ENCODE measurements at regions not wholly inside any gene's neighbourhood (a gene's known extent, or its start where the extent isn't known, plus 50 kb on each side); places are given as distances from the start of the nearest gene placed in this dataset.
"Not testable (repeated sequence)": the region's sequence is repeated elsewhere in the genome, so short reads cannot be mapped to it uniquely, and the experiment has no call there.

GRCh38 chr12:124131659-124132058 is 158.6 kb downstream of the ZNF664 start:
- DNase-seq: no peak

- no peak for DNase-seq
These were observed 159.5 kb downstream of the ZNF664 start for GRCh38 chr12:124132530-124132929.

DNA sequence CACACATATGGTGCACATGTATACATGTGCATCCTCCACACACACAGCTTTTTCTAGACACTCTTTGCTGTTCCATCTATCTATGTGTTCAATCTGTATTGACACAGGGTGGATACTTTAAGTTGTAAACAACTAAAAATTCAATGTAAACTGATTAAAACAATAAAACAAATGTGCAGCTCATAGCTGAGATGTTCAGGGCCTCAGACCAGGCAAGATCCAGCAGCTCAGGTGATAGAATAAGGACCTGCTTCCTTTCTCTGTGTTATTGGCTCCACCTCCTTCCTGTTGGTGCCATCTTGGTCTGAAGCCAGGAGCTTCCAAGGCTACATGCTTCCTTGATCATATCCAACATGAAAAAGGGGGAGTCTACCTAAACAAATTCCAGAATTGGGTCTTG is 158.1 kb upstream of the RFLNA start:
- DNase-seq: no peak

DNA sequence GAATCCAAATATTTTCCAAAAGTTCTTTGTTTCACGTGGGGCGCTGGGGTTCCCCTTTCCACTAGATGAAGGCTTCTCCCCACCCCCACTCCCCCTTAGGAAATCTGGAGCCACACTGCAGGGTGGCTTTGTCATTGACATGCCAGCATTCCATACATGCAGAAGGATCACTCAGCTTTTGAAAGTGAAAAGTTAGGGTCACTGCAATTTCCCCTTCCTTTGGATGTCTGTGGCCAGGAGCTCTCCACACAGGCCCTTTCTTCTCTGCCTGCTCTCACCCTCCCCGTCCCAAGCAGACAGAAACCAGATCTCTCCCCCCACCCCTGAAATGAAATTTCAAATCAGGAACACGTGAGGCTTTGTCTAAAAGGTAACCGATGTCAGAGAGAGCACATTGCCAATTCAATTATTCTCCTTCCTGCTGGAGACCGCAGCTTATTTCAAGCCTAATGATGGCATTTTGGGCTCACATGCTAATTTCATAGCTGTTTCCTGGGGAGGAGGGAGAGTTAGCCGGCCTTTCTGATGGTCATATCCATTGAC is 153.9 kb upstream of the RFLNA start:
- DNase-seq: no peak

DNA sequence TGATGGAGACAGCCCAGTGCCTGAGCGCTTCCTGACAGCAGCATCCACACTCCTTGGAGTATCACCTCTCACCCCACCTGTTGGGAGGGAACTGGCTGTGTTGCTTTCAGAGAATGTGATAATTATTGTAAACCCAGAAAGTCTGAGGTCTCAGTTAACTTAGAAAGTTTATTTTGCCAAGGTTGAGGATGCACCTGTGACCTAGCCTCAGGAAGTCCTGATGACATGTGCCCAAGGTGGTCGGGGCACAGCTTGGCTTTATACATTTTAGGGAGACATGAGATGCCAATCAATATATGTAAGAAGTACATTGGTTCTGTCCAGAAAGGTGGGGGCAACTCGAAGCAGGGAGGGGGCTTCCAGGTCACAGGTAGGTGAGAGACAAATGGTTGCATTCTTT is 153.3 kb upstream of the RFLNA start:
- not testable (repeated sequence) for DNase-seq

- no peak for DNase-seq
These were observed 152.4 kb upstream of the RFLNA start for GRCh38 chr12:124142395-124143035.

DNA sequence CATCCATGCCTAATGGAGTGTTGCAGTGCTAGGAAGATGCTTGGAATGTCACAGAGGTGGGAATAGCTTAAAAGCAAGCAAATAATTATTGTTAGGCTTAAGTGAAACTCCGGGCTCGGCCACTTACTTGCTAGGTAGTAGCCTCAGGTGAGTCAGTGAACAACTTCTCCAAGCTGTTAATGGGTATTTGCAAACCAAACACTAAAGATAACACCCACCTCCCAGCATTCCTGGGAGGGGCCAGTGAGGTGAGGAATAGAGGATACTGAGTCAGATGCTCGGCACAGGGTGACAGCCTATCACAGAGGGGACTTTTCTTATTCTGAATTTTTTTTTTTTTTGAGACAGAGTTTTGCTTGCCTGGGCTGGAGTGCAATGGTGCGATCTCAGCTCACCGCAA is 151.2 kb upstream of the RFLNA start:
- DNase-seq: no peak

DNA sequence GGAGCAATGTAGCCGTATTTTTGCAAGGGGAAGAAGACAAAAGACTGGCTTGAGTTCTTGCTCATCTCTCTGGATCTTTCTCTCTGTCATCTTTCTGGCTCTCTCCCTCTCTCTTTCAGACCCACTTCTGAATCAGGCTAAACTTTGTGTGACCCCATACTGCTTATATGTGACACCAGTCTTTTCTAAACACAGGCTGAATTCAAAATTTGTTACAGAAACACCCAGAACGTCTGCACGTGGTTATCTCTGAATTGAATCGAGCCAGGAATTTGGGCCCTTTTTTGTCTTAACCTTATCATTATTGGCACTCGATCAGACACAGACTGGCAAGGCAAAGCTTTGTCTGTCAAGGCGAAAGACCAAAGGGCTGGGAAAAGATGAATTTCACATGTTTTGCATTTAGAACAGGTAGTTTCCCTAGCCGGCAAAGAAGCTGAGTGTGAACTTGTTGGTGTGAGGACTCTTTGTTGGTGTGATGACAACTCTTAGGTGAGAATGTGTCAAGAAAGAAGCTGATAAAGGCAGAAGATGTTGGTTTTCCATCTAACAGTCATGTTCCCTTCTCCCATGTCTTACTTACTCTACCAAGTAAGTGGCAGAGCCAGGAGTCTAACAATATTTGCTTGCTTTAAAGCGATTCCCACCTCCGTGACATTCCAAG is 150.2 kb upstream of the RFLNA start:
- no peak for DNase-seq

- DNase-seq: no peak
These were observed 147.9 kb upstream of the RFLNA start for GRCh38 chr12:124147027-124147426.

DNA sequence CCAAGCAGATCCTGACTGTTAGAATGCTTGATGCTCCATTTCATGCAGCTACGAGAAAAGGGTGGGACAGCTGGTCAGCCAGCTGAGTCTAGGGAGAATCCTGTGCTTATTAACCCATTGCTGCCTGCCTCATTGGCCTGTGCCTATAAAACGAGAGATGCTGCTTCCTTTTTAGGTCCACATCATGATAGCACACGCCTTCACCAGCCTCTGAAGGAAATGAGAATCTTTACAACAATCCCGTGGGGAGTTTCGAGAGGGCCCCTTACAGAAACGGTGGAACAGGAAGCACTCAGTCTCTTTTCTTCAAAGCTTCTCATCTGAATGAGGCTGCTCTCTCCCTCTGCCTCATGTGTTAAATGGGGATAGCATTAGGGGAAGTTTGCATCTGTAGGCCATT is 147.3 kb upstream of the RFLNA start:
- DNase-seq: peak; percentile 89

GRCh38 chr12:124148481-124149273 is 146.2 kb upstream of the RFLNA start:
- no peak for DNase-seq

GRCh38 chr12:124149287-124149686 is 145.6 kb upstream of the RFLNA start:
- DNase-seq: peak; percentile 58

DNA sequence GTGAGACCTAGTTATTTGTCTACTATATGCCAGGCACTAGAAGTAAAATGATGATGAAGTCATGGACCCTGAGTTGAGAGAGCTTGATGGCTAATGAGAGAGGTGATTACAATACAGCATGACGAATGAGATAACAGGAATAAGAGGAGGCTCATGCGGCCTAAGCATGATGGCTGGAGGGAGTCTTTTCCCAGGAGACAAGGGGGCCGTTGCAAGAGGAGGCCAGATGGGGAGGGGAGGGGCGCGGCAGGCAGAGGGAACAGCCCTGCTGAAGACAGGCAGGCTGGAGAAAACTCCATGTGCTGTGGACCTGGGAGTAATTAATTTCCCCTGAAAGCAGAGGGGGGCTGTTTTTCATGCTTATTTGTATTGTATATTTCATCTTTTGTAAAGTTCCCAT is 144.7 kb upstream of the RFLNA start:
- DNase-seq: no peak

DNA sequence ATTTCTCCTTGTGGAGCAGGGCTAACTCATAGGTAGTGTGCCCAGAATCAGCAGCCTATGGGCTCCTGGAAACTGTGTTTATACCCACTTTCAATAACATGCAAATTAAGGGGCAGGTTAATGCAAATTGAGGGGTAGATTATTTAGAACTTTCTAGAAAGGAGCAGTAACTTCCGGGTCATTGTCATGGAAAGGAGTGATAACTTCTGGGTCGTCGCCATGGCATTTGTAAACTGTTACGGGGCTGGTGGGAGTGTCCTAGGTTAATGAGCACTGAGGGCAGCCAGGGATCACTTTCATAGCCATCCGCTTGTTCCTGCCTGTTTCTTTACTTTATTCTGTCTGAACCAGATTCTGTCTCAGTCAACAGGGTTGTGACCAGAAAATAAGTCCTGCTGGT is 143.3 kb upstream of the RFLNA start:
- no peak for DNase-seq

- no peak for DNase-seq
These were observed 142.2 kb upstream of the RFLNA start for GRCh38 chr12:124152731-124153130.

DNA sequence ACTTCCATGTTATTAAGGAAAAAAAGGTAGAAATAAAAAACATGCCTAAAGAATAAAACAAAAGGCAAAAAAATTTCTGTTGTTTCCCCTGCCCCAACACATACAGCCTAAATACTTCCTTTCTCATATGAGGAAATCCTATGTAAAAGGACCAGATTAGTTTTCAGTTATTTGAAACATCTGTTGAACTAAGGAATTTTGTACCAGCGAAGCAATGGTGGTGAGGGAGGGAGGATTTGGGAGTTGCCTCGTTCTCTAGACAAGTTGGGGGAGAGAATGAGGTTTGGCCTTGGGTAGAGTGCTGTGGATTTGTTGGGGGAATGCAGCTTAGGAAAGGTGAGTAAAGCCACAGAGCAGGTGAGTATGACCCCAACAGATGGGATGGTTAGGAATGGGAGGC is 141.5 kb upstream of the RFLNA start:
- DNase-seq: no peak

DNA sequence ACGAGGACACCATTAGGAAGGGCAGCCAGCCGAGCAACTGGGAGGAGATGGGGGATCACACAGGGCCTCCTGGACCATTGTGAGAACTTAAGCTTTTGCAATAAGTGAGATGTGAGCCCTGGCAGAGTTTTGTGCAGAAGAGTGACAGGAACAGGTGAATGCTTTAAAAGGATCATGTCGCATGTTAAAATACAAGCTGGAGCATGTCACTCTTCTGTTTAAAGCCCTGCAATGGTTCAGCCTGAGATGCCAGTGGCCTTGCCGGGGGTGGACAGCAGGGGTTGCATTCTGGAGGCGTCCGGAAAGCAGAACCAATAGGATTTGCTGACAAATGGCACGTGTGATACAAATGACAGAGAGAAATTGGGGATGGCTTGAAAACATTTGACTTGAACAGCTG is 137.5 kb upstream of the RFLNA start:
- DNase-seq: no peak

DNA sequence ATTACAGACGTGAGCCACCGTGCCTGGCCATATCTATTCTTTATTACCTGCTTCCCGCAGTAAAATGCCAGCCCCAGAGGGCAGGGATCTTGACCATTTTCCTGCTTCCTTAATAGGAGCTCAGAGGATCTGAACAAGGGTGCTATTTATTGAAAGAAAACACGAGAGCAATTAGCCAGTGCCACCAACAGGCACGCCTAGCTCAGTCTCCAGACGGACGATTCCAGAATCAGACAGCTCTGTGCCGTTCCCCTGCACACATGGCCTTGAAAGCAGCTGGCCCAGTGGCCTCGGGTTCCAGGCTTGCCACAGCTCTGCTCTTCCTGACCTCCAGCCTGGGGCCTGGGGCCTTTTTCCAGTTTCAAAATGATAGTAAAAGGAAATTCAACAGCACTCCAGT is 135.2 kb upstream of the RFLNA start:
- no peak for DNase-seq

- no peak for DNase-seq
These were observed 134.7 kb upstream of the RFLNA start for GRCh38 chr12:124160097-124160756.

- DNase-seq: not testable (repeated sequence)
These were observed 133.5 kb upstream of the RFLNA start for GRCh38 chr12:124161402-124161801.

GRCh38 chr12:124162151-124163110 is 132.5 kb upstream of the RFLNA start:
- DNase-seq: no peak

DNA sequence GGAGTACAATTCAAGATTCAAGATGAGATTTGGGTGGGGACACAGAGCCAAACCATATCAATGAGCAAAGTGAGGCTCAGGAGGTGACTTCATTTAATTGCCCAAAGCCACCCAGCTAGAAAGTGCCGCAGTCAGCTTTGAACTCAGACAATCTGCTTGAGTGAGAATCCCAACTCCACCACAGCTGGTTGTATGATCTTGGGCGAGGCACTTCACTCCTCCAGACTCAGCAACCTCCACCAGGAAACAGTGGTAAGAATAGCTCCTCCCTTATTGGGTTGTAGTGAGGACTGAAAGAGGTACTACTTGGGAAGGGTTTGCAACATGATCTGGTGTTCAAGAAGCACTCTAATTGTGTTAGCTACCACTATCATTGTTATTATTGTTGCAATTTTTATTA is 129.2 kb upstream of the RFLNA start:
- no peak for DNase-seq
